WERI-Rb-1 (cell line): ENCODE measurements at regions not wholly inside any gene's neighbourhood (a gene's known extent, or its start where the extent isn't known, plus 50 kb on each side); places are given as distances from the start of the nearest gene placed in this dataset.
"Not testable (repeated sequence)": the region's sequence is repeated elsewhere in the genome, so short reads cannot be mapped to it uniquely, and the experiment has no call there.

Experiments
- DNase-seq: peaks from one replicate; pipeline ENCODE4 v3.0.0-alpha.2; 2020
- H3K27ac ChIP-seq: fragments of 250-450 bp; sonication (Bioruptor Pico); 2 replicates; pipeline ENCODE4 v1.5.1; 2020; ENCODE audit warnings: mild to moderate bottlenecking, moderate library complexity
- H3K27me3 ChIP-seq: fragments of 250-450 bp; sonication (Bioruptor Pico); 2 replicates; pipeline ENCODE4 v1.5.1; 2021; ENCODE audit warnings: mild to moderate bottlenecking, low read depth, moderate library complexity; ENCODE audit not compliant: insufficient read depth, severe bottlenecking
- H3K36me3 ChIP-seq: fragments of 250-450 bp; sonication (Bioruptor Pico); 2 replicates; pipeline ENCODE4 v1.5.1; 2020; ENCODE audit warnings: mild to moderate bottlenecking, moderate library complexity
- H3K4me3 ChIP-seq: 2 replicates; pipeline ENCODE4 v1.5.1; 2011; ENCODE audit warnings: low read depth, mild to moderate bottlenecking, control low read depth, low read length
- H3K9me3 ChIP-seq: fragments of 250-450 bp; sonication (Bioruptor Pico); 2 replicates; pipeline ENCODE4 v1.5.1; 2021; ENCODE audit warnings: mild to moderate bottlenecking, moderate library complexity; ENCODE audit not compliant: severe bottlenecking
- CTCF ChIP-seq: IDR thresholded peaks from 2 replicates; pipeline ENCODE4 v1.5.1; 2011; ENCODE audit warnings: low read depth, mild to moderate bottlenecking, control low read depth, inconsistent platforms, low read length

- DNase-seq = no peak
- TF ChIP-seq CTCF = no peak
- H3K27ac ChIP-seq = no peak overlapping the region
- H3K4me3 ChIP-seq = no peak overlapping the region
- no peaks in the 10 kb centered on the region for H3K9me3 ChIP-seq
- H3K27me3 ChIP-seq = peaks cover 14% of the 10 kb centered on the region
- no peaks in the 10 kb centered on the region for H3K36me3 ChIP-seq
Measured at GRCh38 chr15:20376872-20377271, 164.7 kb downstream of the GOLGA6L6 start.

GRCh38 chr15:20372416-20372815 is 169.2 kb downstream of the GOLGA6L6 start:
- DNase-seq, H3K4me3 ChIP-seq, H3K27me3 ChIP-seq, H3K9me3 ChIP-seq, H3K27ac ChIP-seq, H3K36me3 ChIP-seq: not testable (repeated sequence)

- DNase-seq = no peak
- H3K4me3 ChIP-seq = no peak overlapping the region
- no peaks in the 10 kb centered on the region for H3K9me3 ChIP-seq
- H3K27me3 ChIP-seq = peaks cover 2% of the 10 kb centered on the region
- H3K36me3 ChIP-seq = no peaks in the 10 kb centered on the region
- no peak overlapping the region for H3K27ac ChIP-seq
- TF ChIP-seq CTCF = no peak
Measured at GRCh38 chr15:20369500-20369899, 172.1 kb downstream of the GOLGA6L6 start.

GRCh38 chr15:20368974-20369373 is 172.6 kb downstream of the GOLGA6L6 start:
- no peaks in the 10 kb centered on the region for H3K9me3 ChIP-seq
- TF ChIP-seq CTCF = no peak

GRCh38 chr15:20367093-20367492 is 174.5 kb downstream of the GOLGA6L6 start:
- no peak overlapping the region for H3K27ac ChIP-seq
- no peaks in the 10 kb centered on the region for H3K9me3 ChIP-seq

More at GRCh38 chr15:20368974-20369373, 172.6 kb downstream of the GOLGA6L6 start:
- DNase-seq = no peak
- H3K27me3 ChIP-seq = peaks cover 2% of the 10 kb centered on the region
- H3K36me3 ChIP-seq = no peaks in the 10 kb centered on the region
- H3K27ac ChIP-seq = no peak overlapping the region
- H3K4me3 ChIP-seq = no peak overlapping the region

GRCh38 chr15:20363591-20363990 is 178.0 kb downstream of the GOLGA6L6 start:
- peaks cover 16% of the 10 kb centered on the region for H3K27me3 ChIP-seq
- H3K36me3 ChIP-seq, H3K27ac ChIP-seq, DNase-seq, H3K4me3 ChIP-seq, H3K9me3 ChIP-seq: not testable (repeated sequence)

More at GRCh38 chr15:20367093-20367492, 174.5 kb downstream of the GOLGA6L6 start:
- Histone ChIP-seq H3K4me3 (no peak overlapping the region), H3K36me3 (no peaks in the 10 kb centered on the region), H3K27me3 (peaks cover 6% of the 10 kb centered on the region)
- DNase-seq = no peak
- TF ChIP-seq CTCF = no peak

GRCh38 chr15:20361091-20361490 is 180.5 kb downstream of the GOLGA6L6 start:
- no peak overlapping the region for H3K27ac ChIP-seq
- no peak for TF ChIP-seq CTCF
- DNase-seq = no peak
- no peak overlapping the region for H3K4me3 ChIP-seq
- no peaks in the 10 kb centered on the region for H3K36me3 ChIP-seq
- no peaks in the 10 kb centered on the region for H3K9me3 ChIP-seq
- peaks cover 29% of the 10 kb centered on the region for H3K27me3 ChIP-seq
